GM18511 (cell line): ENCODE measurements at regions not wholly inside any gene's neighbourhood (a gene's known extent, or its start where the extent isn't known, plus 50 kb on each side); places are given as distances from the start of the nearest gene placed in this dataset.
"Not testable (repeated sequence)": the region's sequence is repeated elsewhere in the genome, so short reads cannot be mapped to it uniquely, and the experiment has no call there.

ENCODE experiments used
- ATAC-seq: cut with Tn5 transposase; IDR thresholded peaks from one replicate; pipeline ENCODE4 v1.9.1; 2021; ENCODE audit warnings: mild to moderate bottlenecking, moderate library complexity; ENCODE audit not compliant: unreplicated experiment

DNA sequence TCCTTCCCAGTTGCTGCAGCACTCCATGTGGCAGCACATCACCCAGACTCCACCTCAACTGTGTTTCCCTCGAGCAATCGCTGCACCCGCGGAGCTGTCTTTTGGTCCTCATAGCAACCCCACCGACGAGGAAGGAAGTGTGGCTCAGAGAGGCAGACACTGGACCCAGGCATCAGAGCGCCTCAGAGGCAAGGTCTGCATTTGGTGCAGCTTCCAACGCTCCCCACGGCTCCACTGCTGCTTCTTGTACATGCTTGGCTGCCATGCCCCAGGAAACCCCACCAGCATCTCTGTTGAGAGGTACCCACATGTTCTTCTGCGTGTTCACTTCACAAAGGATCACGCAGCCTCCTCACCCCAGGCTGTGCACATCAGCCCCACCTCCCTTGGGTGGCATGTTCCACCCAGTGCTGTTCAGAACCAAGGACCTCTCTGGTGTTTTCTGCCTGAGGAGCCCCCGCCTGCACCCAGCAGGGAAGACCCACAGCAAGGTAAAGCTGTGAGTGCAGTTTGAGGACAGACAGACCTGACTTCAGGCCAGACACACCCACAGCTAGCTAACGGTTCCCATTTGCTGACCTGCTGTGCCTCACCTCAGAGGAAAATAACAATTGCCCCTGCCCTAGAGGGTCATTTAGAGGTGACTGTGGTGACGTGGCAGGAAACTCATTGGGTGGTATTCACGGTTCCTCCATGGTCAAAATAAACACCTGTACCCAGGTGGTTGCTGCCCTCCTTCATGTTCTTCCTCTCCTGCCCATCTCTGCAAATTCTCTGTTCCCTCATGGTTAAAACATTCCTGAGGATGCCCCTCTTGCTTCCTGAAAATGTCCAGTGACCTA, 326.3 kb upstream of the MYT1L start:
- ATAC-seq, result no peak

DNA sequence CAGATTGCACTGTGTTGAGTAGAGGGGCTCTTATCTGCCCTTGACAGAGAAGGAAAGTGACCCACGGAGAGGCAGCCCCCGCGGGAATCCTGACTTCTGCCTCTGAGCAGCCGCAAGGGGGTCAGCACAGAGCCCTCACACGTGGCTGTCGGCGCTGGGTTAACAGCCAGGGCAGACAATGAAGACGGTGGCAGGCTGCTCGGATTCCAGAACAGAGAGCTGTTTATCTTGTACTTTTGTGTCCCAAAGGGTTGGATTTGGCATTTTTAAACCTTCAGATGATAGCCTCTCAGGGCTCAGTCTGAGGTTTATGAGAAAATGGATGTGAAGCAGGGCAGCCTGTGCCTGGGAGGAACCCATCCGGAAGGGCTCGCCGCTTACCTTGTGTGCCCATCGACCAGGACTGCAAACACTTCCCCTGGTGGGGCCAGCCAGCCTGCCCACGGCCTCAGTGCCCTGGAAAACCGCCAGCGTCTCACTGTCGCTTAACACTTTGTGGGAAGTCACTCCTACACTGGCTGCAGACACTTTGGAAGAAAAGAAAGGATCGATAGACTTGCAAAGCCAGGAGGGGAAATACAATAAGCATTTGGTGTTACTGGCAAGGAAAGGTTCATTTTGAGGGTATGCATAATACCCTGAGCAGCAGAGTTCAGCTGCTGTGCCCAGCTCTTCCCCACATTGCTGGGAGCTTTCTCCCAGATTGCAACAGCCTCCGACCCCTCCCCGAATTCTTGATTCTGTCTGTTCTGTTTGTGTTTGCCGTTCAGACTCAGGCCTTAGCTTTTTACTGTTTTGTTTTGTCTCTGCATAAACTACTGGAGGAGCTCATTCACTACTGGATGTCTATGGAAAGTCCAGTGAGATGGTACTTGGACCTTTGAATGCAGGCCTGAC, 325.3 kb upstream of the MYT1L start:
- no peak for ATAC-seq

DNA sequence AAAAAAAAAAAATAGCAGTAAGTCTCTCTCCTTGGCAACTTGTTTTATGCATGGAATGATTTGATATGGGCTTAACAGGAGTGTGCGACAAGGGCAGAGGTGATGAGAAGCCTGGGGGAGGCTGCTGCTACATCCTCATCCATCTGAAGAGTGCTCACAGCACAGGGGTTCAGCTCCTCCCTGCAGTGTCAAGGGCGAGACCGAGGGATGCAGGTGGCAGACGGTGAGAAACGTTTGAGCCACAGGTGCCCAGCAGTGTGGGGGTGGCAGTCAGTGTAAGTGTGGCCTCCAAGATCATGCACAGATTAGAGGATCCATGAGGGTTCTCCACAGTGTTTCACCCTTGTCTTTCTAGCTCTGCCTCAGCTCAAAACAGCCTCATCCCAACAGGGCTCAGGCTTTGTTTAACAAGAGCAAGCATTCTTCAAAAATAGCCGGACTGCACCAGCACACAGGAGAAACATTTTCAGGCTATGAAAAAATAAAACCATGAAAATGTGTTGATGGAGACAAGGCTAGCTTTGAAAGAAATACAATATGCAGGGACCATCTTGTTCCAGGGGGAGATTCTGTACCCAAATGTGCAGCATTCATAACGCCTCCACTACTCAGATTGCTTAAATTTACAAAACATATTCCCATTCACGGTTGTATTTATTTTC, 324.5 kb upstream of the MYT1L start:
- no peak for ATAC-seq

DNA sequence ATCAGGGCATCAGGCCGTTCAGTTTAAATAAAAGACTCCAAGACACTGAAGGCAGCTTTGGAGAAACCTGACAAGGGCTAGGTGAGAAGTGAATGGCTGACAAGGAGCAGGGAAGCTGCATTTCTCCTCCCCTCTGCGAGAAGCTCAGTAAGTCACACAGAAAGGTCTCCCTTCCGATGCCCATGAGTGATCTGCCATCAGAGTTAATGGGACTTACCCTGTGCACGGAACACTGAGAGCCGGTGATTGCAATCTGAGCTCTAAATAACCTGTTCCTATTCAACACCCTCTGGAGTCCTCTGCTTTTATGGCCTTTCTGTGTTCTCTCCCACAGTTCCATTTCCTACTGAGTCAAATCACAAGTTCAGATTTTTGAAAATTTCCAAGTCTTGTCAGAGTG, 322.2 kb upstream of the MYT1L start:
- no peak for ATAC-seq

DNA sequence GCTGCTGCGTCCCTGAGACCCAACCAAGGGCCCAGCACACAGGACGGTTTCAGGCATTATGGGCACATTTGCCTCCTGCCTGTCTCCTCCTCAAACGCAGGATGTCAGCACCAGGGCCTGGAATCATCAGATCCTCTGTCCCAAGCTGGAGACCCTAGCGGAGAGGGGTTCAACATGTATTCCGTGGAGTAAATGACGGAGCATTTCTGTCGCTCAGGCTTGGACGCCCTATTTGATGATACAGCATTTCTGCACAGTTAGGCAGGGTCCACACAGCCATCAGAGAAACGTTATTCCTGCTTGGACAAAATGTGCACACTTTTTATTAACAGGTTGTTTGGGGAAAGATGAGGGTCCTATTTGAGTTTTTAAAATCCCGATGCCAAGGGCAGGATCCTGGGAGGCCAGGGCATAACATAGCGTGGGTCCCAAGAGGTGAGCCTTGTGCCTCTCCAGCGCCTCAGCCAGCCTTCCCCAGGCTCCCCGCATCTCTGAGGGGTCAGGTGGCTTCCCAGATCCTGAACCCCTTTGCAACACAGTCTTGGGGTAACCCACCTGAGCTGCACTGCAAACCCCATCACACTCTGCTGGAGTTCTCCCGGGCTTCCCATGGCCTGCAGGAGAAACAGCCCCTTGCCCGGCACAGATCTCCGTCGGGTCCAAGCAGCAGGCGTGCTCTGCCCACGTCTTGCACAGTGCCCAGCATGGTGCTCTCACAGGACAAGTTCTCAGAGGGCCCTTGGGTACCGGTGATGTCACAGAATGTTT, 319.7 kb upstream of the MYT1L start:
- no peak for ATAC-seq

DNA sequence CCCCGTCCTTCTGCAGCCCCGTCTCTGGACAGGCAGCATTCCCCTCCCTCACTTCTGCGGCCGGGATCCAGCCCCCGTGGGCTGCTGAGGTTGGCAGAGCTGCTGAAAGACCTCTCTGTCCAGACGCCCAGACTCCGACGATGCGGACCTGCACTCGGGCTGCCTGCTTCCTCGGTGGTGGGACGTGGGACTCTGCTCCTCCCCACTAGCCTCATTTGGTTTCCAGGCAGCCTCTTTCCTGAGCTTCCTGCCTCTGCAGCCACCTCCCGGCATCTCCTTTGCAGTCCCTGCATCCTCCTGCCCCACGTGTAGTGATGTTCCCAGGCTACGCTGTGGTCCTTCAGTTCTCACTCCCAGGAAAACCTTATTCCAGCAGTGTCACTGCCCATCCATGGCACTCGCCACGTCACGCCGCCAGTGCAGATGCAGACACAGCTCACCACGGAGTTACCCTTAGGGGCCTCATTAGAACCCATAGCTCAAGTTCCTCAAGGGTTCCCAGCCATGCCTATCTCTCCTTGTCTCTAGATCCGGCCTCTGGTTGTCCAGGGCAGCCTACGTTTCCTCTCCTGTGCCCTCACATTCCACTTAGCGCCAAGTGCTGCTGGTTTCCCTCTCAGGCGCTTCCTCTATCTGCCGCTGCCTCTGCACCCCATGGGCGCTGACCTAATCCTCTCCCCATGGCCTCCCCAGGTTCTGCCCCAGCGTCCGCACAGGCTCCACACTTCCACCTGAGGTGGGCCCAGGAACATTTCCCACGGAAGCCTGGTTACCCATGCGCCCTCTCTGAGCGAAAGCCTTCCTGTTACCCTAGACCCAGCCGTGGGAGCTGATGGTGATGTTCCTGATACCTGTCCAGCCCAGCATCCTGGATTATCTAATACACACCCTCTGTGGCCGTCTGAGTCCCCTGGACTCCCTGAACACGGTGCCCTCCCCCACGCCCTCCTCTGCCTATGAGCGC, 318.3 kb upstream of the MYT1L start:
- ATAC-seq, result no peak

DNA sequence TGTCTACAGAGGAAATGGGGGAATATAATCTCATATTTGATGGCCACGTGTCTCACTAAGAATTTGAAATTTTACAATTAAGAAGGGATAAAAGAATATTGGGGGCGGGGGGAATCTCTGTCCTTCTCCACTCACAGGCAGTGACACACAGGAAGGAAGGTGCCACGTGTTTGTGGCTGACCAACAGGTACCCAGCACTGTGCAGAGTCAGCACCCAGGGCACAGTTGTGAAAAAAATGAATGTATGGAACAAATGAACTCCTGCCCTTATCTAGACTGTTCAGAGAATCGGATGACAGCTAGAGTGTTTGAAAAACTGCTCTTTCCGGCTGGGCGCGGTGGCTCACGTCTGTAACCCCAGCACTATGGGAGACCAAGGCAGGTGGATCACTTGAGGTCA, 317.0 kb upstream of the MYT1L start:
- no peak for ATAC-seq

DNA sequence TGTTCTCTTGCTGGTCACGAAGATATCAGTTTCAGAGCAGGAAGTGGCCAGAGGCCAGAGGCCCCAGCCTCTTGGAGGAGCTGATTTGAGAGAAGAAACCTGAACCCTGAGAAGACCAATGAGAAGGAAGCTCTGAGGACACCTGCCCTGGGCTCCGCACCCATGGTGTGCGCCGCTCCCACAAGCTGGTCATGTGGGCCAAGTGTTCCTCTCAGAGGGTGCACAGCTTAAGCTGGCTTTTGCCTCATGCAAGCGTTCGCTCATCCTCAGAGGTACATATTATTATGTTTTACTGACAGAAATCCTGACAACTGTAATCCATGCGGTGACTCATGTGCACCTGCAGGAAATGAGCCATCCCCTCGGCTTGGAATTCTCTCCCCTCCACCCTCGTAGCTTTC, 316.1 kb upstream of the MYT1L start:
- peak; percentile 27 for ATAC-seq

DNA sequence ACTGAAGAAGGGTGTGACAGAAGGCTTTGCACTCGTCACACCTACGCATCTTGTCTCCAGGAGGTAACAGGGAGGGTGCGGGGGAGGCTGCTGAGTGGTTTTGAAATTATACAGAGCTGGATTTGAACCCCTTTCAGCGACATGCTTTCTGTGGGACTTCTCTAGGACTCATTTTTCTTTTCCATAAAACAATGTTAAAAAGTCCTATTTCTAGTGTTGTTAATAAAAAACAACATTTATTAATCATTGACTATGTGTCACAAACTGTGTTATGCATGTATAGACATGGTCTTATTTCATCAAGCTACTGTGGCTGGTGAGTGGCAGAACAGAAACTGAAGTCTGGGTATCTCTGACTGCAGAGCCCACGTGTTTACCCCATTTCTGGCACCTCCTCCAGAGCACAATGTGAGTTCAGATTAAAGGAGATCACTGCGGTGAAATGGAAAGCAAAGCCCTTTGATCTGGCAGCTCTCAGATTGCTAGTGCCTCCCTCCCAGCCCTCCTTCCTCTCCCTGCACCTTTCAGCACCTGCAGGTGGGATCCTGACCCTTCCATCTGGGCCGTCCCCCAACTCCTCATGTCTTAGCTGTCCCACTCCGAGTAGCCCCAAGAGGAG, 315.5 kb upstream of the MYT1L start:
- peak; percentile 92 for ATAC-seq

DNA sequence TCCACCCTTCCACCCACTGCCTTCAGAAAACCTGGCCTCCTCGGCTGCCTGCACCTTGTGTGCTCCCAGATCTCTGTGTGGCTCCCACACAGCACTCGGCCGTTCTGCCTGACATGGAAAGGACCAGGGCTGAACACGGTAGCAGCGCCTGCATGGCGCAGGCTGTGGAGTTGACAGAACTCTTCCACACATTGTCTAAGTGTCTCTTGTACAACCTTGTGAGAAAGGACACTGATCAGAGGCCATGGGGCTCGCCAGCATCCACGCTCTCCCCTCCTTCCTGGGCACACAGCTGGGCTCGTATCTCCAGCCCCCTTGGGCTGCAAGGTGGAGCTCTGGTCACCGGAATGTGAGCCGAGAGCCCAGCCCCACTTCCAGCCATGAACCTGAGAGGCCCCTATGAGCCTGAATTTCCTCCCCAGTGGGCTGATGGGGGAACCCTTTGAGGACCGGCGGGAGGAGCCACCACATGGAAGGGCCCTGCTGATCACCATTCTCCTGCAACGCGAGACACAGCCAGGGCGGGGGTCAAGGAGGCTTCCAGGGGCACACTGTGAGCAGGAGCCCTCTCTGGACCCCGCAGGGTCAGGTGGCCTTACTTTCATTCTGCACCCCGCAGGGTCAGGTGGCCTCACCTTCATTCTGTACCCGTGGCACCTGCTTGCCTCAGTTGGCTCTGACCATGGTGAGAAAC, 314.2 kb upstream of the MYT1L start:
- no peak for ATAC-seq

DNA sequence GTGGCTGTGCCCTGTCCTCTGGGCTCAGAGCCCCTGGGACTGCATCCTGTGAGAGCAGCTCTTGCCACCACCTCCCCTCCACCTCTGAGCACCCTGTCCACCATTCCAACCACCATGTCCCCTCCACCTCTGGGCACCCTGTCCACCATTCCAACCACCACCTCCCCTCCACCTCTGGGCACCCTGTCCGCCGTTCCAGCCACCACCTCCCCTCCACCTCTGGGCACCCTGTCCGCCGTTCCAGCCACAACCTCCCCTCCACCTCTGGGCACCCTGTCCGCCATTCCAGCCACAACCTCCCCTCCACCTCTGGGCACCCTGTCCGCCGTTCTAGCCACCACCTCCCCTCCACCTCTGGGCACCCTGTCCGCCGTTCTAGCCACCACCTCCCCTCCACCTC, 313.7 kb upstream of the MYT1L start:
- not testable (repeated sequence) for ATAC-seq

DNA sequence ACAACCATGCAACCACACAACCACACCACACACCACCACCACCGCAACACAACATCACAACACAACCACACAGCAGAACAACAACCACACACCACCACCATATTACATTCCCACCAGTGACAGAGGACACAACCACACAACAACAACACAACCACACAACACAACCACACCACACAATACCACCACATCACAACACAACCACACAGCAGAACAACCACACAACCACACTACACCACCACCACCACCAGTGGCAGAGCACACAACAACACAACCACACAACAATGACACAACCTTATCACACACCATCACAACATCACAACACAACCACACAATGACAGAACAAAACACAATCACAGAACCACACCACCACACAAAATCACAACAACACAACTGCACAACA, 313.0 kb upstream of the MYT1L start:
- no peak for ATAC-seq

DNA sequence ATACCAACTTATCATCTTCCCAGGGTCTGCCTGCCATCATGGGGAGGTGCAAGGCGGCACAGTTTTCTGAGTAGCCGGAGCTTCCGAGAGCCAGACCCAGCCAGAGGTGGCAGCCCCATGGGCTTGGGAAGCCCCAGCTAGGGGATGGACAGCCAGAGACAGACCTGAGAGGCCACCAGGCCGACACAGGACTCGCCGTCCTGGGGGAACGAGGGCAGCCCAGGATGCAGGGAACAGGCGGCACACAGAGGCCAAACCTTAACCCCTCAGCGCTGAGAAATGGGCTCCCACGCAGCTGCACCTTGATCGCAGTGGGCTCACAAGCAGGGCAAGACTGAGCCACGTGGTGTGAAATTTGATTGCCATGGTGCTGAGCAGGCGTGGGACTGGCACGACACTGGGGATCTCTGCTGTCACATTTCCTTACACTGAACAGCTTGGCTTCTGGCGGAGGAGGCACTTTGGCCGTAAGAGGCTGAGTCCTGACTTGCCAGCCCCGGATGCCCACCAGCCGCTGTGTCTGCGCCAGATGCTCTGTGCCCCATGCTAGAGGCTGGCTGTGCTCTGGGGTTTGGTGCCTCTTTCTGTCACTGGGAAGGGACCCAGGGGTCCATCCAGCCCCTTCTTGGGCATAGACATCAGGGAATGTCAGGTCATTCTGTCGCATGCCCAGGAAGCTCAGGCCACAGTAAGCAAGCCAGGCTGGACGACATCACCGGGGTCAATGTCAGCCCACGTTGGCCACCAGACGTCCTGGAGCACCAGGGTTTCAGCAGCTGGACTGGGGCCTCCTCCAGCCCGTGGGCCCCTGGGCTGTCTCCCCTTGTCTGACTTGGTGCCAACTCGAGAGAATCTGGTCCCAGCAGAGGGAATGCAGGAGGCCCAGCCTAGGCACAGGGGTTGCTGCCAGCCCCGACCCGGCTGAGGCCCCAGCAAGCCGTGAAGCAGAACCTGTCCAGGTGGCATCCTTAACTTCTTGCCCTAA, 312.1 kb upstream of the MYT1L start:
- no peak for ATAC-seq

DNA sequence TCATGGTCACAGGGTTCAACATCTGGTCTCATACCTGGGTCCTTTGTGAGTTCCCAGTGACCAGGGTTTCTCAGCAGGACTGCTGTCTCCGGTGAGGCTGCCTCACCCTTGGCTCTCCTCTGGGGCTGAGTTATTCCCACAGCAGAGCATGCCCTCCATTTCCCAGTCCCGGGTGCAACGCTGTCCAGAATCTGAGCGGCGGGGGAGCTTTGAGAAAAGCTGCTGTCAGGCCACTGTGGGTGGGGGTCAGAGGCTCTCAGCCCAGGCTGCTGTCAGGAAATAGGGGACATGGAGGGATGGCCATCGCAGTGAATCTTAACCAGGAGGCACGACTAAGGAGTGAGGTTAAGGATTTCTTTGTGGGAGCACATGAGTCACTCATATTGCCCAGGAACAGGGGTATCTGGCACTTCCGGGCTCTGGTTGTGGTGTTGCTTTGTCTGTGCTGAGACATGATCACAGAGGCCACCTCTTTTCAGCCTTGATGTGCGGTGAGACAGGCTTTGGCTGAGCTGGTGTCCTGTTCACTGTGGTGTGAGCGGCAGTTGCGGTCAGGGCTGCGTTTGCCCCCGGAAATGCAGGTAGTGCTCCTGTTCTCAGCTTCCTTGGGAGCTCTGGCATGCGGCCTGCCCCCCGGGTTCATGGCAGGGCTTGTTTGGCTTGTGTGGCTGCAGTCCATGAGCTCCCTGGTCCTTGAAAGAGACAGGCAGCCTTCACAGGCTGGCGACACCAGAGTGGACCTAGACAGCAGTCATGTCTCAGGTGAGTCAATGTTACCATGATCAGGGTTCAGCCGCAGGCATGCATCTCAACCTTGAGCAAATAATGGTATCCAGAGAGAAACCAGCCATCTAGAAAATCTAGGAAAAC, 310.7 kb upstream of the MYT1L start:
- no peak for ATAC-seq

DNA sequence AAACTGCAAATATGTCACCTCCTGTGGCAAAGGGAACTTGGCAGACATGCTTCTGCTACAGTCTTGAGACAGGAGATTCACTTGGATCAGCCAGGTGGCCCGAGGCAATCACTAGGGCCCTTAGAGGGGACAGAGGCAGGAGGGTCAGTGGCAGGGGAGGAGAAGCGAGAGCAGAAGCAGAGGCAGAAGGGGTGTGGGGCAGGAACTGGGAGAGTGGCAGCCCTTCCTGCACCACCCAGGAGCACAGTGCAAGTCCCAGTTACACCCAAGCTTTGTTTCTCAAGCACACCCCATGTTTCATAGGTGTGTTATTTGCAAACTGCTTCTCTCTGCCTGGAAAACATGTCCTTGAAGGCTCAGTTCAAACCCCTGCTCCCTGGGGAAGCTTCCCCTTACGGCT, 309.7 kb upstream of the MYT1L start:
- ATAC-seq, result no peak

DNA sequence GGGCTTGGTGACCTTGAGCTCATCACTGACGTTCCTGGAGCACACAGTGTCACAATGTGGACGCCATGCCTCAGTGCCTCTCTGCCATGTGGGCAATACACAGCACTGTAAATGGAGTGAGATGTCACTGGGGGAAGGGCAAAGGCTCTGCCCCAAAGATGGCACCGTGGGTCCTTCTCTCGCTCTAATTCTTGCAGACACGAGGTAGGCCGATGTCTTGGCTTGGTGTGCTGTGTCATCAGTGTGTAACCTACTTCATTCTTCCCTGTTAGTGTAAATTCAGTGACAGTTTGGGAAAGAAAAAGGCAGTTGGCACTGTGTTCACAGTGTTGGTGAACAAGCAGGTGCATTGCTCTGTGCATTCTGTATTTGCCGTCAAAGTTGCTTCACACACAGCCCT, 309.3 kb upstream of the MYT1L start:
- no peak for ATAC-seq
